HepG2 (cell line): ENCODE measurements at regions not wholly inside any gene's neighbourhood (a gene's known extent, or its start where the extent isn't known, plus 50 kb on each side); places are given as distances from the start of the nearest gene placed in this dataset.

ENCODE experiments used
- DBP ChIP-seq: sonication (generic); formaldehyde crosslinking; IDR thresholded peaks from 2 replicates; pipeline ENCODE4 v1.4.0; 2020; ENCODE audit warnings: missing genetic modification reagents; ENCODE audit errors: not compliant biosample characterization
- JUND ChIP-seq: sonication (generic); formaldehyde crosslinking; IDR thresholded peaks from 2 replicates; pipeline ENCODE4 v1.8.0; 2022; ENCODE audit warnings: mild to moderate bottlenecking, missing genetic modification reagents
- PREB ChIP-seq: sonication (generic); formaldehyde crosslinking; IDR thresholded peaks from 2 replicates; pipeline ENCODE4 v1.4.0; 2020; ENCODE audit warnings: missing genetic modification reagents
- SMYD3 ChIP-seq: sonication (generic); formaldehyde crosslinking; IDR thresholded peaks from 2 replicates; pipeline ENCODE4 v1.8.1; 2023; ENCODE audit warnings: mild to moderate bottlenecking, missing genetic modification reagents
- SRY ChIP-seq: sonication (generic); formaldehyde crosslinking; IDR thresholded peaks from 2 replicates; pipeline ENCODE4 v1.8.0; 2022; ENCODE audit warnings: mild to moderate bottlenecking, missing genetic modification reagents
- TSC22D2 ChIP-seq: sonication (generic); formaldehyde crosslinking; IDR thresholded peaks from 2 replicates; pipeline ENCODE4 v1.5.1; 2020; ENCODE audit warnings: missing genetic modification reagents, mild to moderate bottlenecking, borderline replicate concordance
- ZBTB20 ChIP-seq: sonication (generic); formaldehyde crosslinking; IDR thresholded peaks from 2 replicates; pipeline ENCODE4 v1.8.1; 2023; ENCODE audit warnings: missing genetic modification reagents, low read depth, mild to moderate bottlenecking, borderline replicate concordance
- ZBTB7B ChIP-seq: sonication (generic); formaldehyde crosslinking; IDR thresholded peaks from 2 replicates; pipeline ENCODE4 v1.4.0; 2020; ENCODE audit warnings: missing genetic modification reagents
- ZFP62 ChIP-seq: sonication (generic); formaldehyde crosslinking; IDR thresholded peaks from 2 replicates; pipeline ENCODE4 v1.4.0; 2020; ENCODE audit warnings: missing genetic modification reagents
- ZFP82 ChIP-seq: sonication (generic); formaldehyde crosslinking; IDR thresholded peaks from 2 replicates; pipeline ENCODE4 v1.5.1; 2020; ENCODE audit warnings: mild to moderate bottlenecking, missing genetic modification reagents, borderline replicate concordance
- ZNF234 ChIP-seq: sonication (generic); formaldehyde crosslinking; conservative IDR thresholded peaks from 2 replicates; pipeline ENCODE4 v1.5.1; 2020; ENCODE audit warnings: mild to moderate bottlenecking, missing genetic modification reagents
- ZNF256 ChIP-seq: sonication (generic); formaldehyde crosslinking; conservative IDR thresholded peaks from 2 replicates; pipeline ENCODE4 v1.4.0; 2020; ENCODE audit warnings: missing genetic modification reagents
- ZNF281 ChIP-seq: sonication (generic); formaldehyde crosslinking; IDR thresholded peaks from 2 replicates; pipeline ENCODE4 v1.4.0; 2020; ENCODE audit warnings: missing genetic modification reagents, borderline replicate concordance
- ZNF530 ChIP-seq: sonication (generic); formaldehyde crosslinking; IDR thresholded peaks from 2 replicates; pipeline ENCODE4 v1.5.0; 2020; ENCODE audit warnings: low read depth, mild to moderate bottlenecking, missing genetic modification reagents
- TF ChIP-seq, protein P1 (sequence below): sonication (generic); formaldehyde crosslinking; IDR thresholded peaks from 2 replicates; pipeline ENCODE4 v1.8.1; 2022; ENCODE audit warnings: mild to moderate bottlenecking, missing genetic modification reagents
- TF ChIP-seq, protein P2 (sequence below): fragments of 450-650 bp; IDR thresholded peaks from 2 replicates; pipeline ENCODE4 v1.6.1; 2016
- TF ChIP-seq, protein P3 (sequence below): sonication (generic); formaldehyde crosslinking; IDR thresholded peaks from 2 replicates; pipeline ENCODE4 v1.4.0; 2020; ENCODE audit warnings: missing genetic modification reagents, borderline replicate concordance
- TF ChIP-seq, protein P4 (sequence below): sonication (generic); formaldehyde crosslinking; IDR thresholded peaks from 2 replicates; pipeline ENCODE4 v1.5.0; 2020; ENCODE audit warnings: missing genetic modification reagents

GRCh38 chr14:54138354-54139038, 181.9 kb upstream of the BMP4 start (continued):
- TF ChIP-seq, protein P1, sequence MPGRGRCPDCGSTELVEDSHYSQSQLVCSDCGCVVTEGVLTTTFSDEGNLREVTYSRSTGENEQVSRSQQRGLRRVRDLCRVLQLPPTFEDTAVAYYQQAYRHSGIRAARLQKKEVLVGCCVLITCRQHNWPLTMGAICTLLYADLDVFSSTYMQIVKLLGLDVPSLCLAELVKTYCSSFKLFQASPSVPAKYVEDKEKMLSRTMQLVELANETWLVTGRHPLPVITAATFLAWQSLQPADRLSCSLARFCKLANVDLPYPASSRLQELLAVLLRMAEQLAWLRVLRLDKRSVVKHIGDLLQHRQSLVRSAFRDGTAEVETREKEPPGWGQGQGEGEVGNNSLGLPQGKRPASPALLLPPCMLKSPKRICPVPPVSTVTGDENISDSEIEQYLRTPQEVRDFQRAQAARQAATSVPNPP, result peak; percentile 60; the same call in 1 of the 2 replicates
- TF ChIP-seq, protein P2, sequence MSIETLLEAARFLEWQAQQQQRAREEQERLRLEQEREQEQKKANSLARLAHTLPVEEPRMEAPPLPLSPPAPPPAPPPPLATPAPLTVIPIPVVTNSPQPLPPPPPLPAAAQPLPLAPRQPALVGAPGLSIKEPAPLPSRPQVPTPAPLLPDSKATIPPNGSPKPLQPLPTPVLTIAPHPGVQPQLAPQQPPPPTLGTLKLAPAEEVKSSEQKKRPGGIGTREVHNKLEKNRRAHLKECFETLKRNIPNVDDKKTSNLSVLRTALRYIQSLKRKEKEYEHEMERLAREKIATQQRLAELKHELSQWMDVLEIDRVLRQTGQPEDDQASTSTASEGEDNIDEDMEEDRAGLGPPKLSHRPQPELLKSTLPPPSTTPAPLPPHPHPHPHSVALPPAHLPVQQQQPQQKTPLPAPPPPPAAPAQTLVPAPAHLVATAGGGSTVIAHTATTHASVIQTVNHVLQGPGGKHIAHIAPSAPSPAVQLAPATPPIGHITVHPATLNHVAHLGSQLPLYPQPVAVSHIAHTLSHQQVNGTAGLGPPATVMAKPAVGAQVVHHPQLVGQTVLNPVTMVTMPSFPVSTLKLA, result no peak
- TF ChIP-seq, protein P3, sequence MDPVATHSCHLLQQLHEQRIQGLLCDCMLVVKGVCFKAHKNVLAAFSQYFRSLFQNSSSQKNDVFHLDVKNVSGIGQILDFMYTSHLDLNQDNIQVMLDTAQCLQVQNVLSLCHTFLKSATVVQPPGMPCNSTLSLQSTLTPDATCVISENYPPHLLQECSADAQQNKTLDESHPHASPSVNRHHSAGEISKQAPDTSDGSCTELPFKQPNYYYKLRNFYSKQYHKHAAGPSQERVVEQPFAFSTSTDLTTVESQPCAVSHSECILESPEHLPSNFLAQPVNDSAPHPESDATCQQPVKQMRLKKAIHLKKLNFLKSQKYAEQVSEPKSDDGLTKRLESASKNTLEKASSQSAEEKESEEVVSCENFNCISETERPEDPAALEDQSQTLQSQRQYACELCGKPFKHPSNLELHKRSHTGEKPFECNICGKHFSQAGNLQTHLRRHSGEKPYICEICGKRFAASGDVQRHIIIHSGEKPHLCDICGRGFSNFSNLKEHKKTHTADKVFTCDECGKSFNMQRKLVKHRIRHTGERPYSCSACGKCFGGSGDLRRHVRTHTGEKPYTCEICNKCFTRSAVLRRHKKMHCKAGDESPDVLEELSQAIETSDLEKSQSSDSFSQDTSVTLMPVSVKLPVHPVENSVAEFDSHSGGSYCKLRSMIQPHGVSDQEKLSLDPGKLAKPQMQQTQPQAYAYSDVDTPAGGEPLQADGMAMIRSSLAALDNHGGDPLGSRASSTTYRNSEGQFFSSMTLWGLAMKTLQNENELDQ (CRISPR knock-in tag), result no peak
- TF ChIP-seq DBP, result no peak
- no peak for TF ChIP-seq SMYD3 (CRISPR knock-in tag)
- TF ChIP-seq ZFP62, result no peak
- TF ChIP-seq JUND, result no peak
- TF ChIP-seq SRY, result no peak
- peak; percentile 97 for TF ChIP-seq ZBTB20 (CRISPR knock-in tag)
- 0 out of 2 replicates have a peak, but pooled peaks have one; percentile 59 for TF ChIP-seq TSC22D2
- TF ChIP-seq ZNF530, result no peak
- TF ChIP-seq, protein P4, sequence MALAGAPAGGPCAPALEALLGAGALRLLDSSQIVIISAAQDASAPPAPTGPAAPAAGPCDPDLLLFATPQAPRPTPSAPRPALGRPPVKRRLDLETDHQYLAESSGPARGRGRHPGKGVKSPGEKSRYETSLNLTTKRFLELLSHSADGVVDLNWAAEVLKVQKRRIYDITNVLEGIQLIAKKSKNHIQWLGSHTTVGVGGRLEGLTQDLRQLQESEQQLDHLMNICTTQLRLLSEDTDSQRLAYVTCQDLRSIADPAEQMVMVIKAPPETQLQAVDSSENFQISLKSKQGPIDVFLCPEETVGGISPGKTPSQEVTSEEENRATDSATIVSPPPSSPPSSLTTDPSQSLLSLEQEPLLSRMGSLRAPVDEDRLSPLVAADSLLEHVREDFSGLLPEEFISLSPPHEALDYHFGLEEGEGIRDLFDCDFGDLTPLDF (CRISPR knock-in tag), result no peak
- peak; percentile 68; the same call in 1 of the 2 replicates for TF ChIP-seq ZFP82 (CRISPR knock-in tag)
- peak; percentile 81; the same call in 1 of the 2 replicates for TF ChIP-seq ZNF256
- no peak for TF ChIP-seq ZNF234 (CRISPR knock-in tag)
- TF ChIP-seq ZBTB7B, result peak; percentile 95
- no peak for TF ChIP-seq PREB (CRISPR knock-in tag)
- peak; percentile 84; the same call in 1 of the 2 replicates for TF ChIP-seq ZNF281 (CRISPR knock-in tag)
